Breast epithelium (tissue), 4 donors: ENCODE measurements at regions not wholly inside any gene's neighbourhood (a gene's known extent, or its start where the extent isn't known, plus 50 kb on each side); places are given as distances from the start of the nearest gene placed in this dataset.

Experiments used
- DNase-seq, 2 donors: peaks; one replicate each; pipeline ENCODE4 v3.0.0-alpha.2; 2019; ENCODE audit warnings: low spot score in 2 of 2
- H3K27ac ChIP-seq, 2 donors: fragments of 200-600 bp; sonication (generic) in 1 of 2; one replicate each; pipeline ENCODE4 v1.5.1; 2016 to 2019; ENCODE audit warnings: mild to moderate bottlenecking in 1 of 2
- H3K27me3 ChIP-seq, 2 donors: fragments of 200-600 bp; sonication (generic) in 1 of 2; one replicate each; pipeline versions ENCODE4 v1.5.1 to v1.6.0; 2017 to 2019; ENCODE audit warnings: control low read depth in 1 of 2, mild to moderate bottlenecking in 1 of 2
- H3K36me3 ChIP-seq: fragments of 200-600 bp; one replicate; pipeline ENCODE4 v1.5.1; 2019
- H3K4me1 ChIP-seq, 2 donors: fragments of 200-600 bp; sonication (generic); one replicate each; pipeline ENCODE4 v1.5.1; 2016 to 2019; ENCODE audit warnings: control low read depth in 1 of 2
- H3K4me3 ChIP-seq, 3 donors: fragments of 200-600 bp; sonication (generic); 1 replicate in 2 of 3; 2 replicates in 1 of 3; pipeline ENCODE4 v1.5.1; 2016 to 2019; ENCODE audit warnings: mild to moderate bottlenecking in 3 of 3, moderate library complexity in 2 of 3
- H3K9me3 ChIP-seq, 2 donors: fragments of 200-600 bp; sonication (generic) in 1 of 2; one replicate each; pipeline ENCODE4 v1.5.1; 2016 to 2019; ENCODE audit warnings: control low read depth in 1 of 2
- CTCF ChIP-seq, 3 donors: fragments of 450-650 bp; IDR thresholded peaks; one replicate each; pipeline ENCODE4 v1.5.1; 2016 to 2017; ENCODE audit warnings: antibody characterized with exemption in 3 of 3, mild to moderate bottlenecking in 3 of 3, moderate library complexity in 3 of 3
- POLR2A ChIP-seq: fragments of 450-650 bp; IDR thresholded peaks from one replicate; pipeline ENCODE4 v1.6.1; 2016; ENCODE audit warnings: antibody characterized with exemption, mild to moderate bottlenecking, moderate library complexity
- POLR2AphosphoS5 ChIP-seq, 3 donors: sonication (generic); formaldehyde crosslinking; IDR thresholded peaks; one replicate each; pipeline ENCODE4 v1.6.1; 2017; ENCODE audit warnings: antibody characterized with exemption in 3 of 3
- intact Hi-C: fragments of 100-400 bp; cut with DNase I; formaldehyde crosslinking; loops from one replicate; pipeline ENCODE4 v1.15.1; 2023; ENCODE audit warnings: low total_unique reads

GRCh38 chr12:127307528-127307927 is 959.4 kb upstream of the TMEM132C start:
- intact Hi-C loops = no loop called here
- DNase-seq = no peak
- Histone ChIP-seq H3K27ac (no peak overlapping the region), H3K27me3 (peaks cover 0 to 12% of the 10 kb centered on the region in 2 donors), H3K4me1 (no peaks in the 10 kb centered on the region), H3K36me3 (no peaks in the 10 kb centered on the region), H3K9me3 (no peaks in the 10 kb centered on the region), H3K4me3 (no peak overlapping the region)
- TF ChIP-seq CTCF (IDR thresholded peaks at IDR 0.05) (no peak), POLR2AphosphoS5 (IDR thresholded peaks at IDR 0.05) (no peak), POLR2A (no peak)

GRCh38 chr12:127308148-127308547 is 958.8 kb upstream of the TMEM132C start:
- Histone ChIP-seq H3K27me3 (peaks cover 0 to 7% of the 10 kb centered on the region in 2 donors), H3K27ac (no peak overlapping the region), H3K4me1 (no peaks in the 10 kb centered on the region), H3K36me3 (no peaks in the 10 kb centered on the region), H3K4me3 (no peak overlapping the region), H3K9me3 (no peaks in the 10 kb centered on the region)
- DNase-seq = no peak
- intact Hi-C loops = no loop called here
- no peak for TF ChIP-seq POLR2A
- no peak for TF ChIP-seq CTCF (IDR thresholded peaks at IDR 0.05)
- TF ChIP-seq POLR2AphosphoS5 (IDR thresholded peaks at IDR 0.05) = no peak

GRCh38 chr12:127310548-127310947 is 956.4 kb upstream of the TMEM132C start:
- peaks cover 0 to 3% of the 10 kb centered on the region in 2 donors for H3K9me3 ChIP-seq
- no peaks in the 10 kb centered on the region for H3K36me3 ChIP-seq
- DNase-seq = no peak
- TF ChIP-seq POLR2AphosphoS5 (IDR thresholded peaks at IDR 0.05) (no peak), POLR2A (no peak), CTCF (IDR thresholded peaks at IDR 0.05) (no peak)
- H3K4me1 ChIP-seq = no peaks in the 10 kb centered on the region
- intact Hi-C loops = no loop called here
- peaks cover 0 to 4% of the 10 kb centered on the region in 2 donors for H3K27me3 ChIP-seq
- no peak overlapping the region for H3K4me3 ChIP-seq
- no peak overlapping the region for H3K27ac ChIP-seq

- no peak for DNase-seq
- H3K9me3 ChIP-seq = peaks cover 0 to 3% of the 10 kb centered on the region in 2 donors
- no peaks in the 10 kb centered on the region for H3K36me3 ChIP-seq
- intact Hi-C loops = no loop called here
- no peak overlapping the region for H3K4me3 ChIP-seq
- no peak overlapping the region for H3K27ac ChIP-seq
- no peak for TF ChIP-seq CTCF (IDR thresholded peaks at IDR 0.05)
- no peak for TF ChIP-seq POLR2AphosphoS5 (IDR thresholded peaks at IDR 0.05)
- TF ChIP-seq POLR2A = no peak
- peaks cover 0 to 3% of the 10 kb centered on the region in 2 donors for H3K27me3 ChIP-seq
- no peaks in the 10 kb centered on the region for H3K4me1 ChIP-seq
Observed at GRCh38 chr12:127311720-127312364, 955.1 kb upstream of the TMEM132C start.

- Histone ChIP-seq H3K4me1 (no peaks in the 10 kb centered on the region), H3K27ac (no peak overlapping the region), H3K4me3 (no peak overlapping the region), H3K36me3 (no peaks in the 10 kb centered on the region), H3K9me3 (no peaks in the 10 kb centered on the region), H3K27me3 (no peaks in the 10 kb centered on the region)
- TF ChIP-seq POLR2AphosphoS5 (IDR thresholded peaks at IDR 0.05) (no peak), POLR2A (no peak), CTCF (IDR thresholded peaks at IDR 0.05) (no peak)
- DNase-seq = no peak
- intact Hi-C loops = no loop called here
Observed at GRCh38 chr12:127324681-127325080, 942.3 kb upstream of the TMEM132C start.
